Upper lobe of left lung (tissue), 4 donors: ENCODE measurements at regions not wholly inside any gene's neighbourhood (a gene's known extent, or its start where the extent isn't known, plus 50 kb on each side); places are given as distances from the start of the nearest gene placed in this dataset.

Experiments
- CTCF ChIP-seq, 6 experiments: fragments of 450-650 bp in 4 of 6; fragments of 200-600 bp in 2 of 6; sonication (generic) in 2 of 6; IDR thresholded peaks; one replicate each; pipeline ENCODE4 v1.5.1; 2016 to 2019; ENCODE audit warnings: antibody characterized with exemption in 6 of 6
- EP300 ChIP-seq, 4 donors: sonication (generic); formaldehyde crosslinking; IDR thresholded peaks; one replicate each; pipeline ENCODE4 v1.5.1; 2017; ENCODE audit warnings: antibody characterized with exemption in 4 of 4, control low read depth in 2 of 4

GRCh38 chr7:15977663-15978062 is 291.2 kb upstream of the MEOX2 start:
- no peak for TF ChIP-seq CTCF (IDR thresholded peaks at IDR 0.05)
- TF ChIP-seq EP300 (IDR thresholded peaks at IDR 0.05): no peak
